ENCODE measurements at regions not wholly inside any gene's neighbourhood (a gene's known extent, or its start where the extent isn't known, plus 50 kb on each side); places are given as distances from the start of the nearest gene placed in this dataset.

DNA sequence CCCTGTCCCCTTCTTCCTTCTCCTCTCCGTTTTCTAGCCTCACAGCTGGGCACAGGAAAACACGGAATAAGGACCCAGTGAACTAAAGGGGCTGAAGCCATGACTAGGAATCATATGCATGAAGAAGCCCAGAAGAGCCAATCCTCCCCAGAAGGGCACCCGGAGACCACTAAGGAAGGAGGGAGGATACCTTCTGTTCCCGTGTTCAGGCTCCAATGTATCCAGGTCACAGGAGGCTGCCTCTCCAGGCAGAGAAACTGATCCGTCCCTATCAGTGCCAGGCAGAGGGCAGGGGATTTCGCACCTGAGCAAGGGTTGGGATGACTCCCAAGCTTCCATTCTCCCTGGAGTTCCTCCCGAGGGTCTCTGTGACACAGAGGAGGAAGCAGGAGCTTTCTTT lies 246.6 kb downstream of the SNX10 start:
- 10% methylated on average over 7 of the region's 7 CpGs for WGBS (ENCODE audit: insufficient coverage, insufficient replicate concordance, low lambda C conversion rate, missing lambda C conversion rate)

More for the DNA sequence above, 246.6 kb downstream of the SNX10 start:
- ChIA-PET RAD21 (ENCODE audit: unreplicated experiment) (no interaction called here), CTCF (no interaction called here), POLR2A (no interaction called here), SMC1A (ENCODE audit: uncharacterized antibody, unreplicated experiment) (interaction anchor here (0.6 kb wide), 1 partner anchor 50 kb away, joined by 3 read pairs; no protein-coding TSS in a partner anchor)
- no peaks in the 10 kb centered on the region for H4K20me1 ChIP-seq (ENCODE audit: control insufficient read depth, insufficient read depth)
- no peak overlapping the region for H3K27ac ChIP-seq (ENCODE audit: control insufficient read depth, insufficient read depth)
- H2AFZ ChIP-seq (ENCODE audit: control insufficient read depth, low read depth, low read length), result no peak overlapping the region
- no peaks in the 10 kb centered on the region for H3K36me3 ChIP-seq (ENCODE audit: control insufficient read depth in 2 of 2, insufficient read depth in 2 of 2, low read length in 1 of 2)
- no peaks in the 10 kb centered on the region for H3K4me1 ChIP-seq (ENCODE audit: control insufficient read depth, insufficient read depth, low read length)
- in situ Hi-C loops (cut with MboI) (no loop called here), intact Hi-C loops (cut with micrococcal nuclease; ENCODE audit: unreplicated experiment) (no loop called here)
- TF ChIP-seq RUNX3 (IDR thresholded peaks at IDR 0.05; ENCODE audit: low read length) (no peak), KAT2A (conservative IDR thresholded peaks at IDR 0.05; ENCODE audit: control insufficient read depth, low read depth, low read length) (no peak), CREM (IDR thresholded peaks at IDR 0.05; ENCODE audit: low read depth) (no peak), MTA2 (IDR thresholded peaks at IDR 0.05; ENCODE audit: low read depth) (no peak), CREB1 (IDR thresholded peaks at IDR 0.05; ENCODE audit: low read depth) (no peak), SMARCA5 (IDR thresholded peaks at IDR 0.05) (no peak), GABPA (IDR thresholded peaks at IDR 0.05; ENCODE audit: low read depth) (no peak), EED (IDR thresholded peaks at IDR 0.05; ENCODE audit: low read depth) (no peak), TAF1 (IDR thresholded peaks at IDR 0.05; ENCODE audit: borderline replicate concordance, low read depth, low read length) (no peak), REST (IDR thresholded peaks at IDR 0.05; ENCODE audit: low read depth, low read length) (no peak), RAD21 (IDR thresholded peaks at IDR 0.05; ENCODE audit: insufficient read depth, low read depth, low read length) (no peak), ATF7 (IDR thresholded peaks at IDR 0.05; ENCODE audit: low read depth) (no peak), CHD2 (IDR thresholded peaks at IDR 0.05; ENCODE audit: borderline replicate concordance, low read depth, low read length) (no peak), EP300 (IDR thresholded peaks at IDR 0.05; ENCODE audit: borderline replicate concordance in 1 of 2, control insufficient read depth in 1 of 2, low read depth in 2 of 2, low read length in 2 of 2) (no peak), POLR2AphosphoS5 (IDR thresholded peaks at IDR 0.05; ENCODE audit: low read length) (no peak), USF2 (IDR thresholded peaks at IDR 0.05; ENCODE audit: borderline replicate concordance, low read depth, low read length) (no peak)
- TF ChIP-seq, protein P1, sequence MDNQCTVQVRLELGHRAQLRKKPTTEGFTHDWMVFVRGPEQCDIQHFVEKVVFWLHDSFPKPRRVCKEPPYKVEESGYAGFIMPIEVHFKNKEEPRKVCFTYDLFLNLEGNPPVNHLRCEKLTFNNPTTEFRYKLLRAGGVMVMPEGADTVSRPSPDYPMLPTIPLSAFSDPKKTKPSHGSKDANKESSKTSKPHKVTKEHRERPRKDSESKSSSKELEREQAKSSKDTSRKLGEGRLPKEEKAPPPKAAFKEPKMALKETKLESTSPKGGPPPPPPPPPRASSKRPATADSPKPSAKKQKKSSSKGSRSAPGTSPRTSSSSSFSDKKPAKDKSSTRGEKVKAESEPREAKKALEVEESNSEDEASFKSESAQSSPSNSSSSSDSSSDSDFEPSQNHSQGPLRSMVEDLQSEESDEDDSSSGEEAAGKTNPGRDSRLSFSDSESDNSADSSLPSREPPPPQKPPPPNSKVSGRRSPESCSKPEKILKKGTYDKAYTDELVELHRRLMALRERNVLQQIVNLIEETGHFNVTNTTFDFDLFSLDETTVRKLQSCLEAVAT (IDR thresholded peaks at IDR 0.05), result no peak
- H3K4me2 ChIP-seq (ENCODE audit: control insufficient read depth, insufficient read depth), result no peak overlapping the region
- no peaks in the 10 kb centered on the region for H3K79me2 ChIP-seq (ENCODE audit: control insufficient read depth, insufficient read depth, low read length)
- FAIRE-seq (no peak), DNase-seq (ENCODE audit: low read depth, low spot score) (no peak), ATAC-seq (no peak)
- H3K9me3 ChIP-seq (replicated peaks; ENCODE audit: control insufficient read depth, insufficient read depth, low read length), result no peaks in the 10 kb centered on the region
- no TSS peak for BruUV-seq (replicated peaks)
- peaks cover 4 to 9% of the 10 kb centered on the region in 2 experiments; a peak in 3 of 4 replicates for H3K27me3 ChIP-seq (replicated peaks in 1 of 2; ENCODE audit: control insufficient read depth in 2 of 2, insufficient read depth in 2 of 2, low read length in 1 of 2)
- no peak overlapping the region for H3K9ac ChIP-seq (ENCODE audit: control insufficient read depth, insufficient read depth, low read length)
- H3K4me3 ChIP-seq, result no peak overlapping the region

Measured in GM12878 (cell line).